ENCODE measurements at regions not wholly inside any gene's neighbourhood (a gene's known extent, or its start where the extent isn't known, plus 50 kb on each side); places are given as distances from the start of the nearest gene placed in this dataset.

DNA sequence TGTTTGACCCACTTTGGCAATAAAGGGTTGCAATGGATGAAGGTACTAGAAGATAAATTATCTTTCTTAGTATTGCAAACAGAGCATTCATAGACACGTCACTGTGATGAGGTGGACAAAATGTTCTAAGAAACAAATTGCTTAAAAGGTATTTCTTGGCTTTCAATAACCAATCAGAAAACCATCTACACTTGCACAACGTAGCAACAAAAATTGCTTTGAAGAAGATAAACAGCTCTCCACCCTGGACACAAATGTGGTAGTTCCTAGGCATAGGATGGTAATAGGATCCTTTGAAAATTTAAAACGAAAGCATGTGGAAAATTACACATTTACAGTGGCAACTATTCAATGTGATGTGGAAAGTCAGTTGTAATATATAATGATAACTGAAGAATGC is 439.9 kb upstream of the ETAA1 start:
- TF ChIP-seq POLR2A (IDR thresholded peaks at IDR 0.05), result no peak
- TF ChIP-seq CTCF (IDR thresholded peaks at IDR 0.05), result no peak

All from esophagus squamous epithelium (tissue), 4 donors.